ENCODE measurements at regions not wholly inside any gene's neighbourhood (a gene's known extent, or its start where the extent isn't known, plus 50 kb on each side); places are given as distances from the start of the nearest gene placed in this dataset.
"Not testable (repeated sequence)": the region's sequence is repeated elsewhere in the genome, so short reads cannot be mapped to it uniquely, and the experiment has no call there.

DNA sequence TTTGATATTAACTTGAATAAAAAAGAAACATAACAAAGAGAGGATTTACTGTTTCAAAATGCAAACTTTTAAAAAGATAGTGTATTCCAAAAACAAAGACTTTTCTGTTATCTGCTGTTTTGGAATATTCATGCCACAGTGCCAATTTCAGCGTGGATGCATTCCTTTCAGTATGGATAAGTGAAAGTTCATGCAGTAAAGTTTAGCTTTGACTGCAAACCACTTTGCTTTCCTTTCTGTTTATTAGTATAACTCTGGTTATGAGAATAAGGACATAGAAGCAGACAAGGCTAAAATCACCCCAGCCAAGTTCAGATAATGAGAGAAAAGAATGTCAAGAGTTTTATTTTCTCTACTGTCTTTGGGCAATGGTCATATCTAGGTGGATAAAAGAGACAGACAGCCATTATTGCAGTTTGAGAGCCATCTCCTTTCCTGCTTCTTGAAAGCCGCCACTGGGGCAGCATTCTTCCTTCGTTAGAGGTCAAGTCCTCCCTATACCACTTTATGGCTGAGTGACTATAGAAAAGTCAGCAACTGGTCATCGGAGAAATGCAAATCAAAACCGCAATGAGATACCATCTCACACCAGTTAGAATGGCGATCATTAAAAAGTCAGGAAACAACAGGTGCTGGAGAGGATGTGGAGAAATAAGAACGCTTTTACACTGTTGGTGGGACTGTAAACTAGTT lies 82.4 kb upstream of the BLID start:
- Histone ChIP-seq H3K4me3 (no peak overlapping the region), H3K27ac (no peak overlapping the region), H3K9me3 (no peaks in the 10 kb centered on the region), H3K4me1 (peaks cover 16% of the 10 kb centered on the region), H3K27me3 (no peaks in the 10 kb centered on the region), H3K36me3 (no peaks in the 10 kb centered on the region)
- intact Hi-C loops (cut with DNase I) = loop anchor here (5.0 kb wide), 1 partner anchor 461 kb away; no protein-coding TSS in a partner anchor
- no peak for DNase-seq (ENCODE audit: extremely low spot score in 2 of 2)
- TF ChIP-seq CTCF (IDR thresholded peaks at IDR 0.05) = no peak
- TF ChIP-seq POLR2A (IDR thresholded peaks at IDR 0.05) = no peak
- no peak for TF ChIP-seq POLR2AphosphoS5 (IDR thresholded peaks at IDR 0.05; ENCODE audit: insufficient read depth in 1 of 2, low read depth in 1 of 2)

DNA sequence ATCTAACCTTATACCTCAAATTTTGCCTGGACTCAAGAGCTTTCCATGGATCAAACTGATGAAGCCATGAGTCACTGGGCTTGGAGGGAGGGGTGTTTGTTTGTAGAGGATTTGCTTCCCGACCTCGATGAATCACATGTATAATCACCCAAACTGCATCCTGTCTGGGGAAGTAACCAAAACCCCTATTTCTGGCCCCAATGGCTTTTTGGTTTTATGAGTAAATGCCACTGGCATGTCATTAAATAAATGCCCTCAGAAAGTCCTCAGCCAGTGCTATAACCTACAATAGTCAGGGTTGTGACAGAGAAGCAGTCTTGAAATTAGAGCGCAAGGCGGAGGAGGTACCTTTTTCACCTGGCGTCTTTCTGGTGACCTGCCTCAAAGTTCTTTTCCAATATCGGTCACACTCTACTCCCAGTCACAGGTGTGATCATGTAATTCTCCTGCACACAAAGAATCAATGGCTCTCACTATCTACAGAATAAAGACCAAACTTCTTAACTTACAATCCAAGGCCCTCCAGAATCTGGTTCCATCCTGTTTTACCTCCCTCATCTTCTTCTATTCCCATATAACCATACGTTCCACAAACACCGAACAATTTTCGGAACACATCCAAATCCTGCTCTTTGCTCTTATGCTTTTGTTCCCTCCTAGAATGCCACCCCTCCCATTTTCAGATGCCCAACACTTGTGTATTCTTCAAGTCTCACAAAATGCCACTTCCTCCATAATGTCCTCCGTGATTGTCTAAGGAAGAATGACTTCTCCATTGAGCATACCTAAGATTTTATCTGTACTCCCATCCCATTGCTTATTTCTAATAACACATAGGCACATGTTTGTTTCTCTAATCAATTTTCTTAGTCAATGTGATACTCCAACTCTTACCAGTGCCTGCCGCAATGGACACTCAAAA lies 81.3 kb upstream of the BLID start:
- no peak for DNase-seq (ENCODE audit: extremely low spot score in 2 of 2)

DNA sequence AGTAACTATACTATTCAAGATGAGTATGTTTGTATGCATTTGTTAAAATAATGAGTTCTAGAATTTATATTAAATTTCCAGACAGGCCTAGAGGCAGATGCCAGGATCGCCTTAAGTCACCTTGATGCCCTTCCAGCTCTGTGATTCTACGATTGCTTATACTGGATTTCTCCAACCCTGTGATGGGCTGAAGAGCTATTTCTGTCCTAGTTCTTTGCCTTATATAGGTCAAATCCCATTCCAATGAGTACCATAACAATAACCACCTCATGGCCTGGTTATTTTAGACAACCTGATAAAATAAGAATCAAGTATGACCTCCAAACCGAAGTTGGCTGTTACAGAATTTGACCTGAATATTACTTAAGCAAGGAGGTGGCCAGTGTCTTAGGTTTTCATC lies 79.8 kb upstream of the BLID start:
- Histone ChIP-seq H3K27me3 (no peaks in the 10 kb centered on the region), H3K4me3 (no peak overlapping the region), H3K9me3 (no peaks in the 10 kb centered on the region), H3K36me3 (no peaks in the 10 kb centered on the region), H3K4me1 (peaks cover 20% of the 10 kb centered on the region), H3K27ac (no peak overlapping the region)
- intact Hi-C loops (cut with DNase I) = loop anchor here (5.0 kb wide), 1 partner anchor 458 kb away; no protein-coding TSS in a partner anchor
- DNase-seq (ENCODE audit: extremely low spot score in 2 of 2) = no peak
- no peak for TF ChIP-seq CTCF (IDR thresholded peaks at IDR 0.05)
- no peak for TF ChIP-seq POLR2AphosphoS5 (IDR thresholded peaks at IDR 0.05; ENCODE audit: insufficient read depth in 1 of 2, low read depth in 1 of 2)
- TF ChIP-seq POLR2A (IDR thresholded peaks at IDR 0.05) = no peak

More for the DNA sequence above, 81.3 kb upstream of the BLID start:
- Histone ChIP-seq H3K9me3 (no peaks in the 10 kb centered on the region), H3K36me3 (no peaks in the 10 kb centered on the region), H3K4me3 (no peak overlapping the region), H3K27ac (peak overlapping the region; percentile 13), H3K27me3 (no peaks in the 10 kb centered on the region), H3K4me1 (peaks cover 20% of the 10 kb centered on the region)
- intact Hi-C loops (cut with DNase I) = loop anchor here (5.0 kb wide), 1 partner anchor 460 kb away; no protein-coding TSS in a partner anchor
- TF ChIP-seq POLR2A (IDR thresholded peaks at IDR 0.05) = no peak
- TF ChIP-seq CTCF (IDR thresholded peaks at IDR 0.05) = no peak
- TF ChIP-seq POLR2AphosphoS5 (IDR thresholded peaks at IDR 0.05; ENCODE audit: insufficient read depth in 1 of 2, low read depth in 1 of 2) = no peak

DNA sequence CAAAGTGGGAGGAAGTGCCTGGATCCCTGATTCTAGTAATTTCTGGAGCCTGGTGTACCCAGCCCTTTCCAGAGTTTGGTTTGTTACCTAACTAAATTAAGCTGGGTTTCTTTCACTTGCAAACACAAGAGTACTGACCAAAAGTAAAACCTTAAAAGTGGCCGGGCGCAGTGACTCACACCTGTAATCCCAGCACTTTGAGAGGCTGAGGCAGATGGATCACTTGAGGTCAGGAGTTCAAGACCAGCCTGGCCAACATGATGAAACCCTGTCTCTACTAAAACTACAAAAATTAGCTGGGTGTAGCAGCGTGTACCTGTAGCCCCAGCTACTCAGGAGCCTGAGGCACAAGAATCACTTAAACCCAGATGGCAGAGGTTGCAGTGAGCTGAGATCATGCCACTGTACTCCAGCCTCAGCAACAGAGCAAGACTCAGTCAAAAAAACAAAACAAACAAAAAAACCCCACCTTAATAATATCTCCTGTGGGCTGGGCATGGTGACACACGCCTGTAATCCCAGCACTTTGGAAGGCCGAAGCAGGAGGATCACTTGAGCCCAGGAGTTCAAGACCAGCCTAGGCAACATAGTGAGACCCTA lies 78.0 kb upstream of the BLID start:
- intact Hi-C loops (cut with DNase I); H3K36me3 ChIP-seq; H3K27me3 ChIP-seq; H3K9me3 ChIP-seq; DNase-seq (ENCODE audit: extremely low spot score in 2 of 2); H3K4me3 ChIP-seq: not testable (repeated sequence)
- Histone ChIP-seq H3K27ac (peak overlapping the region; percentile 25), H3K4me1 (peaks cover 27% of the 10 kb centered on the region)

GRCh38 chr11:122193457-122193856 lies 77.4 kb upstream of the BLID start:
- TF ChIP-seq POLR2AphosphoS5 (IDR thresholded peaks at IDR 0.05; ENCODE audit: insufficient read depth in 1 of 2, low read depth in 1 of 2) (no peak), POLR2A (IDR thresholded peaks at IDR 0.05) (no peak)
- intact Hi-C loops (cut with DNase I) = no loop called here
- H3K27me3 ChIP-seq = no peaks in the 10 kb centered on the region
- H3K4me3 ChIP-seq = no peak overlapping the region
- DNase-seq (ENCODE audit: extremely low spot score in 2 of 2) = no peak
- H3K36me3 ChIP-seq = no peaks in the 10 kb centered on the region
- H3K9me3 ChIP-seq = no peaks in the 10 kb centered on the region
- H3K4me1 ChIP-seq = peaks cover 27% of the 10 kb centered on the region
- peak overlapping the region; percentile 25 for H3K27ac ChIP-seq

Measured in vagina (tissue), 2 donors.